Germinal center (tissue), 1 donor: ENCODE measurements at regions not wholly inside any gene's neighbourhood (a gene's known extent, or its start where the extent isn't known, plus 50 kb on each side); places are given as distances from the start of the nearest gene placed in this dataset.
A peak's percentile ranks its signal among the peaks of the same experiment; 100 is the strongest.

Experiments
- DNase-seq: peaks from one replicate; pipeline ENCODE4 v3.0.0; 2012; ENCODE audit warnings: mixed read lengths, low spot score

- no peak for DNase-seq
Measured at GRCh38 chr4:129350834-129351721, 255.1 kb downstream of the C4orf33 start.

- no peak for DNase-seq
Measured at GRCh38 chr4:129352480-129352879, 256.5 kb downstream of the C4orf33 start.

GRCh38 chr4:129353490-129353889, 257.5 kb downstream of the C4orf33 start:
- DNase-seq = no peak

GRCh38 chr4:129355031-129355430, 259.1 kb downstream of the C4orf33 start:
- no peak for DNase-seq

GRCh38 chr4:129355516-129355915, 259.6 kb downstream of the C4orf33 start:
- DNase-seq = no peak

GRCh38 chr4:129358571-129358970, 262.6 kb downstream of the C4orf33 start:
- DNase-seq = no peak

GRCh38 chr4:129359461-129359860, 263.5 kb downstream of the C4orf33 start:
- no peak for DNase-seq

GRCh38 chr4:129362691-129363274, 266.8 kb downstream of the C4orf33 start:
- DNase-seq = peak; percentile 26

GRCh38 chr4:129364747-129365452, 268.9 kb downstream of the C4orf33 start:
- DNase-seq = no peak

- DNase-seq = no peak
Measured at GRCh38 chr4:129369361-129370010, 273.5 kb downstream of the C4orf33 start.

- no peak for DNase-seq
Measured at GRCh38 chr4:129371065-129371464, 275.1 kb downstream of the C4orf33 start.

GRCh38 chr4:129371926-129372325, 276.0 kb downstream of the C4orf33 start:
- DNase-seq = no peak

- DNase-seq = no peak
Measured at GRCh38 chr4:129377131-129377845, 281.3 kb downstream of the C4orf33 start.

- no peak for DNase-seq
Measured at GRCh38 chr4:129378364-129378763, 282.4 kb downstream of the C4orf33 start.

GRCh38 chr4:129379429-129379828, 283.5 kb downstream of the C4orf33 start:
- DNase-seq = no peak

GRCh38 chr4:129384974-129385373, 289.0 kb downstream of the C4orf33 start:
- no peak for DNase-seq

- no peak for DNase-seq
Measured at GRCh38 chr4:129387666-129388065, 291.7 kb downstream of the C4orf33 start.

GRCh38 chr4:129393976-129394375, 298.0 kb downstream of the C4orf33 start:
- DNase-seq = no peak

GRCh38 chr4:129394635-129395034, 298.7 kb downstream of the C4orf33 start:
- no peak for DNase-seq

- DNase-seq = no peak
Measured at GRCh38 chr4:129403848-129404247, 307.9 kb downstream of the C4orf33 start.

- DNase-seq = no peak
Measured at GRCh38 chr4:129410115-129410514, 314.2 kb downstream of the C4orf33 start.

- no peak for DNase-seq
Measured at GRCh38 chr4:129415004-129415403, 319.1 kb downstream of the C4orf33 start.
